Kidney capillary endothelial cell (primary cell): ENCODE measurements at regions not wholly inside any gene's neighbourhood (a gene's known extent, or its start where the extent isn't known, plus 50 kb on each side); places are given as distances from the start of the nearest gene placed in this dataset.
"Not testable (repeated sequence)": the region's sequence is repeated elsewhere in the genome, so short reads cannot be mapped to it uniquely, and the experiment has no call there.

Experiments used
- DNase-seq: peaks from one replicate; pipeline ENCODE4 v3.0.0-alpha.2; 2018; ENCODE audit warnings: low spot score

GRCh38 chr13:80727321-80727975 lies 386.5 kb upstream of the SPRY2 start:
- no peak for DNase-seq

- no peak for DNase-seq
Observed at GRCh38 chr13:80726868-80727267, 385.9 kb upstream of the SPRY2 start.

DNA sequence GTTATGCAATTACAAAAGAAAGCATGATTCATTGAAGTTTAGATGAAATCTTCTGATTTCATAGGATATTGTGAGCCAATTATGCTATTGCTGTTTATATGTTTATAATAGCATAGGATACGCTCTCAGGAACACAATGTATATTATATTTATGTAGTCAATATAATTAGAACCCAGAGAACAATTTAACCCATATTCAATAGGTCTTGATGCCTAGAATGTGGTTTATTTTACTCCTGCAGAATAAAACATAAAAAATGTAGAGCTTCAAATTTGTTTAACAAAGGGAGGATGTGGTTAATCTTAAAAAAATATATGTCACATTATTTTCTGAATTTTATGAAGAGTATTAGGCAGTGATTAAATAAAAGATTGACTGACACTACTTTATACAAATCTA lies 380.8 kb upstream of the SPRY2 start:
- DNase-seq: no peak

GRCh38 chr13:80718970-80719369 lies 378.0 kb upstream of the SPRY2 start:
- no peak for DNase-seq

- DNase-seq: no peak
Observed at GRCh38 chr13:80717776-80718175, 376.9 kb upstream of the SPRY2 start.

DNA sequence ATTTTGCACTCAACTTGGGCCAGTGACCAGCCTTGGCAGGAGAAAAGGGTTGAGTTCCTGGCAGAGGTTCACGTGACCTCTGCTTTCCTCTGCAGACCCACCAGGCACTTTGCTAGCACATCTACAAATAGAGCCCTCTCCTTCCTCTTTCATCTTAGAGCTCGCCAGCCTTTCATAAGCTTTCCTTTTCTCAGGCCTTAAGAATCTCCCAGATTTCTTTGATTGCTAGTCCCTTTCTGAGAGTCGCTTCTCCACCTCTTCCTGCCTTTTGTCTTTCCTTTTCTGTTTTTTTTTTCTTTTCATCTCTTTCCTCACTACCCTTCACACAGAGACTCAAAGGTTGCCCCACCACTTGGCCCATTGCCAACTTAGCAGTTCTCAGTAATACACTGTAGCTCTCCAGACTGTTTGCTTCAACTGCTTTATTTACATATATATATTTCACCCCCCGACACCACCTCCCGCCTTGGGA lies 375.7 kb upstream of the SPRY2 start:
- no peak for DNase-seq

GRCh38 chr13:80712026-80712425 lies 371.1 kb upstream of the SPRY2 start:
- DNase-seq: no peak

GRCh38 chr13:80708791-80709190 lies 367.9 kb upstream of the SPRY2 start:
- DNase-seq: no peak

GRCh38 chr13:80707000-80707983 lies 366.4 kb upstream of the SPRY2 start:
- no peak for DNase-seq

DNA sequence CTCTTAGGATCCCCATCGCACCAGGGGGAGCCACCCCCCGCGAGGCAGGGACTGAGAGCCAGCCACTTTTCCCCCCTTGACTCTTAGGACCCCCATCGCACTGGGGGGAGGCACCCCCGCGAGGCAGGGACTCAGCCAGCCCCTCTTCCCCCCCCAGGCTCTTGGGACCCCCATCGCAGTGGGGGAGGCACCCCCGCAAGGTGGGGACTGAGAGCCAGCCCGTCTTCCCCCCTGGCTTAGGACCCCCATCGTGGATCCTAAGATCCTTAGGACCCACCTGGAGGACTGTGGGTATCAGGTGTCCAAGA lies 365.2 kb upstream of the SPRY2 start:
- no peak for DNase-seq

DNA sequence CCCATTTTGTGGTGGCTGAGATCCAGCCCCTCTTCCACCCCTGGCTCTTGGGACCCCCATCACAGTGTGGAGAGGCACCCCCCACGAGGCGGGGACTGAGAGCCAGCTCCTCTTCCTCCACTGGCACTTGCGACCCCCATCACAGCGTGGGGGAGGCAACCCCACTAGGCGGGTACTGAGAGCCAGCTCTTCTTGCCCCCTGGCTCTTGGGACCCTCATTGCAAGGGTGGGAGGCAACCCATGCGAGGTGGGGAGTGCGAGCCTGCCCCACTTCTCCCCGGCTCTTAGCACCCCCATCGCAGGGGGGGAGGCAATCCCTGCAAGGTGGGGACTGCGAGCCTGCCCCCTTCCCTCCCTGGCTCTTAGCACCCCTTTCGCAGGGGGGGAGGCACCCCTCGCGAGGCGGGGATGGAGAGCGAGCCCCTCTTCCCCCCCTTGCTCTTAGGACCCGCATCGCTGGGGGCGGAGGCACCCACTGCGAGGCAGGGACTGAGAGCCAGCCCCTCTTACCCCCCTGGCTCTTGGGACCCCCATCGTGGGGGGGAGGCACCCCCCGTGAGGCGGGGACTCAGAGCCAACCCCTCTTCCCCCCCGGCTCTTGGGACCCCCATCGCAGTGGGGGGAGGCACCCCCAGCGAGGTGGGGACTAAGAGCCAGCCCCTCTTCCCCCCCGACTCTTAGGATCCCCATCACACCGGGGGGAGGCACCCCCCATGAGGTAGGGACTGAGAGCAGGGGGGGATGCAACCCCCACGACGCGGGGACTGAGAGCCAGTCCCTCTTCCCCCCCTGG lies 364.6 kb upstream of the SPRY2 start:
- no peak for DNase-seq

GRCh38 chr13:80704369-80704768 lies 363.4 kb upstream of the SPRY2 start:
- no peak for DNase-seq

- no peak for DNase-seq
Observed at GRCh38 chr13:80695841-80696240, 354.9 kb upstream of the SPRY2 start.

DNA sequence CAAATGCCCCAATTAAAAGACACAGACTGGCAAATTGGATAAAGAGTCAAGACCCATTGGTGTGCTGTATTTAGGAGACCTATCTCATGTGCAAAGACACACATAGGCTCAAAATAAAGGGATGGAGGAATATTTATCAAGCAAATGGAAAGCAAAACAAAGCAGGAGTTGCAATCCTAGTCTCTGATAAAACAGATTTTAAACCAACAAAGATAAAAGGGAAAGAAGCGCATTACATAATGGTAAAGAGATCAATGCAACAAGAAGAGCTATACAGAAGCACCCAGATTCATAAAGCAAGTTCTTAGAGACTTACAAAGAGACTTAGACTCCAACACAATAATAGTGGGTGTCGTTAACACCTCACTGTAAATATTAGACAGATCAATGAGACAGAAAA lies 350.9 kb upstream of the SPRY2 start:
- not testable (repeated sequence) for DNase-seq

DNA sequence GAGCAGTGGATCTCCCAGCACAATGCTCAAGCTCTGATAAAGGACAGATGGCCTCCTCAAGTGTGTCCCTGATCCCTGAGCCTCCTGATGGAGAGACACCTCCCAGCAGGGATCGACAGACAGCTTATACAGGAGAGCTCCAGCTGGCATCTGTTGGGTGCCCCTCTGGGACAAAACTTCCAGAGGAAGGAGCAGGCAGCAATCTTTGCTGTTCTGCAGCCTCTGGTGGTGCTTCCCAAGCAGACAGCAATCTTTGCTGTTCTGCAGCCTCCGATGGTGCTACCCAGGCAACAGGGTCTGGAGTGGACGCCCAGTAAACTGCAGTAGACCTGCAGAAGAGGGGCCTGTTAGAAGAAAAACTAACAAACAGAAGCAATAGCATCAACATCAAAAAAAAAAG lies 349.3 kb upstream of the SPRY2 start:
- DNase-seq: no peak

- DNase-seq: no peak
Observed at GRCh38 chr13:80688593-80688992, 347.7 kb upstream of the SPRY2 start.

- no peak for DNase-seq
Observed at GRCh38 chr13:80685942-80686341, 345.0 kb upstream of the SPRY2 start.

DNA sequence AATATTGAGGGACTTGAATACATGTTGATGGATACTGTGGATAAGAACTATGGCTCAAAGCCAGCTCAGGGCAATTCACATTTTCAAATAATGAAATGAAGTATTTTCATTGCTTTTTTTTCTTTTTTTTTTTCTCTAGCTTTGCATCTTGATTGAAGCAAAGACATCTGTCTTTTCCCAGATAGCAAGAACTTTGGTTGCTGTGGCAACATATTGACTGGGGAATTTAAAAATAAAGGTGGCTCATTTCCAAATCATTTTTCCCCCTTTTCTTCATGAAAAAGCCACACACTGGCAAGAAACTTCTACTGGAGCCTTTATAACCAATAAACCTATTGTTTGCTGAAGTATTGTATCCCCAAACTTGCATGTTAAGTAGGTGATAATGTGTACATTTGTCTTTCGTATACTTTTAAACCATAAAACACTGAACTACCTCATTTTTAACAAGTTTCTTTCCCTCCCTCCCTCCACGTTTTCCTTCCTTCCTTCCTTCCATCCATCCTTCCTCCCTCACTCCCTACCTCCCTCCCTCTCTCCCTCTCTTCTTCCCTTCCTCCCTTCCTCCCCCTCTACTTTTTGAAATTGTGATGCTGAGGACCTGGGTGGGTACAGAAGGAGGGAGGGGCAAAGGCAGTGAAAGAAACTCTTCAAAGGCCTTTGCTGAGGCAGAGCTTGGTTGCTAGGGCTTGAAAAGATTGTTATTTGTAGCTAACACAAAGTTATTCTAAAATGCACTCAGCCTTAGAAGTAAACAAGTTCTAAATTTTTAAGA lies 343.5 kb upstream of the SPRY2 start:
- DNase-seq: no peak

GRCh38 chr13:80680786-80681366 lies 339.9 kb upstream of the SPRY2 start:
- no peak for DNase-seq

- DNase-seq: no peak
Observed at GRCh38 chr13:80679423-80679822, 338.5 kb upstream of the SPRY2 start.

GRCh38 chr13:80677227-80677626 lies 336.3 kb upstream of the SPRY2 start:
- no peak for DNase-seq
